Epithelial cell of esophagus (primary cell): ENCODE measurements at regions not wholly inside any gene's neighbourhood (a gene's known extent, or its start where the extent isn't known, plus 50 kb on each side); places are given as distances from the start of the nearest gene placed in this dataset.

Experiments used
- DNase-seq: peaks from one replicate; pipeline ENCODE4 v3.0.0; 2010; ENCODE audit warnings: low read depth
- H3K4me3 ChIP-seq: 2 replicates; pipeline ENCODE4 v1.5.1; 2011; ENCODE audit warnings: mild to moderate bottlenecking, low read length, control low read depth
- CTCF ChIP-seq: IDR thresholded peaks from 2 replicates; pipeline ENCODE4 v1.5.1; 2011; ENCODE audit warnings: low read depth, mild to moderate bottlenecking, low read length, control low read depth, inconsistent platforms; ENCODE audit not compliant: insufficient read depth; ENCODE audit errors: missing control alignments

GRCh38 chr5:105963696-105964255 lies 1707.0 kb downstream of the EFNA5 start:
- DNase-seq, result no peak
- no peak overlapping the region for H3K4me3 ChIP-seq
- TF ChIP-seq CTCF, result no peak

- H3K4me3 ChIP-seq, result no peak overlapping the region
- DNase-seq, result no peak
- no peak for TF ChIP-seq CTCF
Observed at GRCh38 chr5:105961572-105961971, 1709.2 kb downstream of the EFNA5 start.

DNA sequence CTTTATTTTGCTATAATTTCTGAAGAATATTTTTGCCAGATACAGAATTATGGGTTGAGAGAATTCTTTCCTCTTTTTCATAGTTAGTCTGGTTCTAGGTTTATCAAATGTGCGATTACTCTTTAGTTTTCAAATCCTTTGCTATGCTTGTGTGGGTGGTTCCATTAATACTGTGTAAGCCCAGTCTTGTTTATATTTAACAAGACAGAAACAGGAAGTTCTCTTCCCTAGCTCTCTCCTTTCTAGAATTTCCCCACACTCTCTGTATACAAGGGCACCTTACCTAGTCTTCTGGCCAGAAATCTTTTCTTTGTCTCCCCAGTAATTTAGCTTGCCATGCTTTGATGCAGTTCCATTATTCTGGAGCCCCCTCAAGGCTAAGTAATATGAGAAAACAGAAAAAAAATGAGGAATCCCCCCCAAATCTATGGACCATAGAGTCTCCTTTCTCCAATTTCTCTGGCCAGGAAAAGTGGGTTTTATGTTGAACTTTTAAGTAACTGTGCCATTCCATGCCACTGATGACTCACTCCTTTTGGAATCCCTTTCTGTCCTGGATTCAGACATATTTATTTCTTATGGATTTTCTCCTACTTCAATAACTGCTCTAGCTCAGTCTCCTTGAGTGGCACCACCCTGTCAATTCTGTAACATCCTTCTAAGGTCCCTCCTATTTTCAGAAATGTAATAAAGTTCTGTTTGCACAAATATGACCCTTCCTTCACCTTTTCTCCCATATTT lies 1714.1 kb downstream of the EFNA5 start:
- no peak for TF ChIP-seq CTCF
- H3K4me3 ChIP-seq, result no peak overlapping the region
- peak; percentile 13 for DNase-seq

DNA sequence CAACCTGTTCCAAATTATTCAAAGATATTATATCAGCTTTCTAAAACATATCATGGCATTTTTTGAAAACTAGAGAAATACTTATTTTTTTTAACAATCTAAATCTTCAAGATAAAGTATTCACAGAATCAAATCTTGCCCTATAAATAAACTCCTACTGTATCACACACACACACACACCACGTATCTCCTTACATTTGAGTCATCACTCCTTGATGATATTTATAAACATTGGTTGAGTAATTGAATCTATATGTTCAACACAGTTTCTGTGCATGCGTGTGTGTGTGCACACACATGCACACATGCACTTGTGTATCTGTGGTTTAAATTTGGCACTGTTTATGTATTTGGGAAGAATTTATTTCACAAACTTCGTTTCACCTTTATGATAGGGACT lies 1716.4 kb downstream of the EFNA5 start:
- TF ChIP-seq CTCF, result no peak
- peak; percentile 2 for DNase-seq
- no peak overlapping the region for H3K4me3 ChIP-seq

DNA sequence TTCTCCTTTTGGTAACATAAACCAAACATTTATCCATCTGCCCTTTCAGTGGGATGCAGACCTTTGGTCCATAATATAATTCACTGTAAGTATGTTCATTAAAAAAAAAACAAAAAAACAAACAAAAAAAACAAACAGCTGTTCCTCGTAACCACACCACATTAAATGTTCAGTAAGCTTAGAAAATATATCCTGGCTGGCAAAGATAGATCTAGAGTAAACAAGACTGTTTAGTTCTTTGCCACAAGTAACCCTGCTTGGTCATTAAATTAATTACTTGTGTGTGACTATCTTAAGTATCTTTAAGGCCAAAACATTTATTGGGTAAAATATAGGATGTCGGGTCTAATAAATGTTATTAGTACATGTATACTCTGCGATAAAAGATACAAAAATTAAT lies 1717.1 kb downstream of the EFNA5 start:
- TF ChIP-seq CTCF, result no peak
- H3K4me3 ChIP-seq, result no peak overlapping the region
- no peak for DNase-seq

GRCh38 chr5:105952875-105953274 lies 1717.9 kb downstream of the EFNA5 start:
- peak; percentile 45 for DNase-seq
- H3K4me3 ChIP-seq, result no peak overlapping the region
- no peak for TF ChIP-seq CTCF

GRCh38 chr5:105947461-105947860 lies 1723.3 kb downstream of the EFNA5 start:
- no peak for DNase-seq
- no peak for TF ChIP-seq CTCF
- H3K4me3 ChIP-seq, result no peak overlapping the region
